Islet of Langerhans (tissue), 1 donor: ENCODE measurements at regions not wholly inside any gene's neighbourhood (a gene's known extent, or its start where the extent isn't known, plus 50 kb on each side); places are given as distances from the start of the nearest gene placed in this dataset.

Source experiments
- FAIRE-seq: peaks from one replicate; lab custom pipeline; 2011; peaks lifted over from hg19 to GRCh38; lab: Jason Lieb, UNC

- no peak for FAIRE-seq
Measured at GRCh38 chr18:75582940-75583339, 155.4 kb upstream of the SMIM21 start.

- no peak for FAIRE-seq
Measured at GRCh38 chr18:75582406-75582821, 154.9 kb upstream of the SMIM21 start.

- FAIRE-seq, result no peak
Measured at GRCh38 chr18:75581336-75582131, 154.0 kb upstream of the SMIM21 start.

GRCh38 chr18:75574187-75574586 lies 146.7 kb upstream of the SMIM21 start:
- no peak for FAIRE-seq

- no peak for FAIRE-seq
Measured at GRCh38 chr18:75563150-75563549, 135.6 kb upstream of the SMIM21 start.

- FAIRE-seq, result no peak
Measured at GRCh38 chr18:75562216-75562615, 134.7 kb upstream of the SMIM21 start.

- FAIRE-seq, result no peak
Measured at GRCh38 chr18:75558790-75559189, 131.3 kb upstream of the SMIM21 start.

- no peak for FAIRE-seq
Measured at GRCh38 chr18:75556841-75557240, 129.3 kb upstream of the SMIM21 start.

GRCh38 chr18:75554644-75555185 lies 127.2 kb upstream of the SMIM21 start:
- no peak for FAIRE-seq

- FAIRE-seq, result no peak
Measured at GRCh38 chr18:75554176-75554575, 126.7 kb upstream of the SMIM21 start.

- no peak for FAIRE-seq
Measured at GRCh38 chr18:75553021-75553420, 125.5 kb upstream of the SMIM21 start.

GRCh38 chr18:75551071-75551470 lies 123.6 kb upstream of the SMIM21 start:
- FAIRE-seq, result no peak

GRCh38 chr18:75548353-75548905 lies 120.9 kb upstream of the SMIM21 start:
- no peak for FAIRE-seq

- FAIRE-seq, result no peak
Measured at GRCh38 chr18:75546964-75547363, 119.5 kb upstream of the SMIM21 start.

GRCh38 chr18:75545189-75545588 lies 117.7 kb upstream of the SMIM21 start:
- no peak for FAIRE-seq

- FAIRE-seq, result no peak
Measured at GRCh38 chr18:75544496-75544895, 117.0 kb upstream of the SMIM21 start.

- no peak for FAIRE-seq
Measured at GRCh38 chr18:75544051-75544481, 116.6 kb upstream of the SMIM21 start.

- FAIRE-seq, result no peak
Measured at GRCh38 chr18:75538727-75539126, 111.2 kb upstream of the SMIM21 start.

GRCh38 chr18:75533950-75534349 lies 106.4 kb upstream of the SMIM21 start:
- FAIRE-seq, result no peak

GRCh38 chr18:75533209-75533608 lies 105.7 kb upstream of the SMIM21 start:
- no peak for FAIRE-seq

GRCh38 chr18:75531851-75532459 lies 104.5 kb upstream of the SMIM21 start:
- FAIRE-seq, result no peak

- FAIRE-seq, result no peak
Measured at GRCh38 chr18:75531212-75531850, 103.8 kb upstream of the SMIM21 start.
